T1000 (cell line): ENCODE measurements at regions not wholly inside any gene's neighbourhood (a gene's known extent, or its start where the extent isn't known, plus 50 kb on each side); places are given as distances from the start of the nearest gene placed in this dataset.

Source experiments
- DNase-seq: peaks from one replicate; lab custom pipeline; 2025; ENCODE audit warnings: mixed read lengths; lab: John Stamatoyannopoulos, UW

GRCh38 chr9:7394002-7394774 lies 405.4 kb downstream of the DMAC1 start:
- no peak for DNase-seq

- no peak for DNase-seq
These were observed 407.4 kb downstream of the DMAC1 start for GRCh38 chr9:7392148-7392547.

GRCh38 chr9:7388755-7389154 lies 410.8 kb downstream of the DMAC1 start:
- no peak for DNase-seq

GRCh38 chr9:7387840-7388239 lies 411.7 kb downstream of the DMAC1 start:
- DNase-seq = no peak

- DNase-seq = no peak
These were observed 417.3 kb downstream of the DMAC1 start for GRCh38 chr9:7382304-7382703.

- DNase-seq = no peak
These were observed 422.1 kb downstream of the DMAC1 start for GRCh38 chr9:7377489-7377888.

GRCh38 chr9:7376833-7377232 lies 422.7 kb downstream of the DMAC1 start:
- no peak for DNase-seq

GRCh38 chr9:7376213-7376612 lies 423.4 kb downstream of the DMAC1 start:
- no peak for DNase-seq

- no peak for DNase-seq
These were observed 424.5 kb downstream of the DMAC1 start for GRCh38 chr9:7375013-7375511.

GRCh38 chr9:7370988-7371387 lies 428.6 kb downstream of the DMAC1 start:
- DNase-seq = no peak

- DNase-seq = no peak
These were observed 429.2 kb downstream of the DMAC1 start for GRCh38 chr9:7370381-7370780.

- no peak for DNase-seq
These were observed 430.2 kb downstream of the DMAC1 start for GRCh38 chr9:7369384-7369821.

GRCh38 chr9:7368410-7369292 lies 430.9 kb downstream of the DMAC1 start:
- DNase-seq = no peak

GRCh38 chr9:7367726-7368125 lies 431.9 kb downstream of the DMAC1 start:
- DNase-seq = no peak

GRCh38 chr9:7366121-7366520 lies 433.5 kb downstream of the DMAC1 start:
- DNase-seq = no peak

- DNase-seq = no peak
These were observed 435.7 kb downstream of the DMAC1 start for GRCh38 chr9:7363777-7364477.

GRCh38 chr9:7360513-7360912 lies 439.1 kb downstream of the DMAC1 start:
- no peak for DNase-seq

- DNase-seq = no peak
These were observed 440.7 kb downstream of the DMAC1 start for GRCh38 chr9:7358876-7359275.

- DNase-seq = no peak
These were observed 444.9 kb downstream of the DMAC1 start for GRCh38 chr9:7354704-7355103.

GRCh38 chr9:7348692-7349091 lies 450.9 kb downstream of the DMAC1 start:
- DNase-seq = no peak

- no peak for DNase-seq
These were observed 452.0 kb downstream of the DMAC1 start for GRCh38 chr9:7347556-7347955.

GRCh38 chr9:7346144-7346543 lies 453.4 kb downstream of the DMAC1 start:
- no peak for DNase-seq
